Panc1 (cell line): ENCODE measurements at regions not wholly inside any gene's neighbourhood (a gene's known extent, or its start where the extent isn't known, plus 50 kb on each side); places are given as distances from the start of the nearest gene placed in this dataset.

Experiments
- ATAC-seq: fragments of 200-7000 bp; cut with Tn5 transposase; 2 replicates; pipeline ENCODE4 v1.9.1; 2020; ENCODE audit warnings: mild to moderate bottlenecking, moderate library complexity
- BruUV-seq: library from RNA; stranded (reverse); fragments of 400-500 nt; replicated peaks from 2 replicates; lab custom pipeline; 2021; lab: Mats Ljungman, UMichigan
- CTCF ChIA-PET: fragments of 300-600 bp; sonication (Branson Sonifier 250); formaldehyde crosslinking; loops from one replicate; lab custom pipeline; 2022; ENCODE audit warnings: antibody characterized with exemption; lab: Charles Lee
- POLR2A ChIA-PET: fragments of 300-600 bp; sonication (Branson Sonifier 250); formaldehyde crosslinking; loops from one replicate; lab custom pipeline; 2022; ENCODE audit warnings: antibody characterized with exemption; lab: Charles Lee
- DNase-seq: peaks from one replicate; pipeline ENCODE4 v3.0.0-alpha.2; 2010; ENCODE audit warnings: low read depth, low spot score
- H3K27ac ChIP-seq: 2 replicates; pipeline ENCODE4 v1.5.1; 2011; ENCODE audit warnings: mild to moderate bottlenecking, low read length, inconsistent platforms
- H3K27me3 ChIP-seq: fragments of 200-500 bp; sonication (Bioruptor generic); 2 replicates; pipeline ENCODE4 v1.6.0; 2014; ENCODE audit warnings: low read length, inconsistent platforms; ENCODE audit not compliant: control insufficient read depth, insufficient read depth
- H3K36me3 ChIP-seq: fragments of 200-500 bp; sonication (Bioruptor generic); 2 replicates; pipeline ENCODE4 v1.5.1; 2014; ENCODE audit warnings: inconsistent platforms, mild to moderate bottlenecking, low read length, moderate library complexity; ENCODE audit not compliant: control insufficient read depth, insufficient read depth
- H3K4me1 ChIP-seq: 2 replicates; pipeline ENCODE4 v1.5.1; 2011; ENCODE audit warnings: inconsistent platforms, mild to moderate bottlenecking, low read length, moderate library complexity; ENCODE audit not compliant: control insufficient read depth, insufficient read depth
- H3K4me3 ChIP-seq, 2 experiments: 2 replicates each; pipeline ENCODE4 v1.5.1; 2011 to 2012; ENCODE audit warnings: low read depth in 2 of 2, low read length in 2 of 2, mild to moderate bottlenecking in 2 of 2, inconsistent platforms in 1 of 2, moderate library complexity in 1 of 2
- H3K9me3 ChIP-seq: fragments of 200-500 bp; sonication (Bioruptor generic); 2 replicates; pipeline ENCODE4 v1.5.1; 2014; ENCODE audit warnings: low read depth, mild to moderate bottlenecking, inconsistent platforms, low read length, moderate library complexity; ENCODE audit not compliant: control insufficient read depth, insufficient read depth
- CTCF ChIP-seq: fragments of 450-650 bp; IDR thresholded peaks from 2 replicates; pipeline ENCODE4 v1.5.1; 2017; ENCODE audit warnings: mild to moderate bottlenecking
- POLR2AphosphoS5 ChIP-seq: IDR thresholded peaks from 2 replicates; pipeline ENCODE4 v1.6.1; 2012; ENCODE audit warnings: mild to moderate bottlenecking, low read depth, low read length, moderate library complexity
- REST ChIP-seq, 2 experiments: IDR thresholded peaks; 2 replicates each; pipeline ENCODE4 v1.6.1; 2011 to 2012; ENCODE audit warnings: low read depth in 2 of 2, control low read depth in 1 of 2, low read length in 1 of 2, mild to moderate bottlenecking in 1 of 2, moderate library complexity in 1 of 2; ENCODE audit not compliant: insufficient read depth in 1 of 2
- SIN3A ChIP-seq: IDR thresholded peaks from 2 replicates; pipeline ENCODE4 v1.6.1; 2012; ENCODE audit warnings: low read depth, mild to moderate bottlenecking, low read length, moderate library complexity, borderline replicate concordance; ENCODE audit not compliant: insufficient read depth
- TCF7L2 ChIP-seq: IDR thresholded peaks from 2 replicates; pipeline ENCODE4 v1.6.1; 2011; ENCODE audit warnings: mild to moderate bottlenecking, low read depth, low read length, inconsistent platforms
- in situ Hi-C: cut with HindIII; loops from 2 replicates; pipeline ENCODE4 v1.10.0; 2016; ENCODE audit warnings: low sequenced_read_pairs, low pct_unique_long_range_greater_than_20kb
- intact Hi-C: fragments of 100-400 bp; cut with micrococcal nuclease; formaldehyde crosslinking; loops from one replicate; pipeline ENCODE4 v1.10.0; 2022; ENCODE audit not compliant: unreplicated experiment

GRCh38 chr2:109721135-109721534 is 73.0 kb upstream of the RGPD5 start:
- BruUV-seq = no TSS peak
- DNase-seq (no peak), ATAC-seq (no peak)
- Histone ChIP-seq H3K27me3 (no peaks in the 10 kb centered on the region), H3K36me3 (no peaks in the 10 kb centered on the region), H3K4me3 (no peak overlapping the region), H3K27ac (no peak overlapping the region), H3K4me1 (no peaks in the 10 kb centered on the region), H3K9me3 (no peaks in the 10 kb centered on the region)
- intact Hi-C loops = no loop called here
- ChIA-PET CTCF (no interaction called here), POLR2A (no interaction called here)
- in situ Hi-C loops = no loop called here
- TF ChIP-seq SIN3A (no peak), TCF7L2 (no peak), POLR2AphosphoS5 (no peak), CTCF (no peak), REST (IDR thresholded peaks at IDR 0.05; ENCODE audit: insufficient read depth in 1 of 2, low read depth in 2 of 2, low read length in 1 of 2) (no peak)

- no TSS peak for BruUV-seq
- H3K4me3 ChIP-seq = no peak overlapping the region
- H3K27ac ChIP-seq = no peak overlapping the region
- in situ Hi-C loops = no loop called here
- no peak for ATAC-seq
- intact Hi-C loops = no loop called here
- CTCF ChIA-PET = no interaction called here
- no peaks in the 10 kb centered on the region for H3K27me3 ChIP-seq
- no peaks in the 10 kb centered on the region for H3K4me1 ChIP-seq
- H3K36me3 ChIP-seq = no peaks in the 10 kb centered on the region
- TF ChIP-seq SIN3A (no peak), POLR2AphosphoS5 (no peak), REST (IDR thresholded peaks at IDR 0.05; ENCODE audit: insufficient read depth in 1 of 2, low read depth in 2 of 2, low read length in 1 of 2) (no peak)
- H3K9me3 ChIP-seq = no peaks in the 10 kb centered on the region
- POLR2A ChIA-PET = no interaction called here
- no peak for DNase-seq
Observed at GRCh38 chr2:109721626-109722025, 72.5 kb upstream of the RGPD5 start.
